Uterus (tissue), 2 donors: ENCODE measurements at regions not wholly inside any gene's neighbourhood (a gene's known extent, or its start where the extent isn't known, plus 50 kb on each side); places are given as distances from the start of the nearest gene placed in this dataset.

Experiments used
- CTCF ChIP-seq, 4 experiments: fragments of 200-600 bp in 2 of 4; fragments of 450-650 bp in 2 of 4; sonication (generic) in 2 of 4; IDR thresholded peaks; one replicate each; pipeline ENCODE4 v1.5.1; 2016 to 2019; ENCODE audit warnings: antibody characterized with exemption in 4 of 4, mild to moderate bottlenecking in 2 of 4, moderate library complexity in 1 of 4
- POLR2A ChIP-seq, 2 donors: fragments of 450-650 bp; IDR thresholded peaks; one replicate each; pipeline ENCODE4 v1.6.1; 2016; ENCODE audit warnings: antibody characterized with exemption in 2 of 2, mild to moderate bottlenecking in 1 of 2, moderate library complexity in 1 of 2

- TF ChIP-seq CTCF (IDR thresholded peaks at IDR 0.05) (no peak), POLR2A (IDR thresholded peaks at IDR 0.05) (no peak)
These were observed 391.0 kb downstream of the RAP2B start for GRCh38 chr3:153552887-153553604.
